CD4-positive, alpha-beta T cell (primary cell): ENCODE measurements at regions not wholly inside any gene's neighbourhood (a gene's known extent, or its start where the extent isn't known, plus 50 kb on each side); places are given as distances from the start of the nearest gene placed in this dataset.

Experiments used
- ATAC-seq: fragments of 200-7000 bp; cut with Tn5 transposase; one replicate; pipeline ENCODE4 v1.10.0; 2022; ENCODE audit warnings: mild to moderate bottlenecking; ENCODE audit not compliant: poor library complexity
- CTCF ChIA-PET: fragments of 350-600 bp; sonication (Branson Sonifier 250); formaldehyde crosslinking; loops from one replicate; lab custom pipeline; 2021; ENCODE audit warnings: antibody characterized with exemption, inconsistent platforms; lab: Charles Lee
- POLR2A ChIA-PET: fragments of 350-600 bp; sonication (Branson Sonifier 250); formaldehyde crosslinking; loops from one replicate; lab custom pipeline; 2021; ENCODE audit warnings: antibody characterized with exemption, inconsistent platforms; lab: Charles Lee
- DNase-seq, 14 experiments: peaks; one replicate each; pipeline ENCODE4 v3.0.0-alpha.2; 2013 to 2020; ENCODE audit warnings: mixed read lengths in 2 of 14
- H3K27ac ChIP-seq, 2 donors: one replicate each; pipeline versions ENCODE4 v1.5.1 to v1.7.0; 2013; ENCODE audit warnings: low read length in 2 of 2, low read depth in 1 of 2, mild to moderate bottlenecking in 1 of 2
- H3K27me3 ChIP-seq, 2 experiments: 1 replicate in 1 of 2; 2 replicates in 1 of 2; pipeline versions ENCODE4 v1.6.1 to v1.7.0; 2013; ENCODE audit warnings: low read length in 2 of 2, control low read depth in 1 of 2, mild to moderate bottlenecking in 1 of 2, moderate library complexity in 1 of 2; ENCODE audit not compliant: insufficient read depth in 2 of 2, control insufficient read depth in 1 of 2
- H3K36me3 ChIP-seq: one replicate; pipeline ENCODE4 v1.6.1; 2013; ENCODE audit warnings: low read length, control low read depth; ENCODE audit not compliant: insufficient read depth
- H3K4me1 ChIP-seq: one replicate; pipeline ENCODE4 v1.6.1; 2013; ENCODE audit warnings: low read length, control low read depth; ENCODE audit not compliant: insufficient read depth
- H3K4me3 ChIP-seq: one replicate; pipeline ENCODE4 v1.5.1; 2013; ENCODE audit warnings: mild to moderate bottlenecking, low read length, moderate library complexity
- H3K9me3 ChIP-seq, 2 experiments: 1 replicate in 1 of 2; 2 replicates in 1 of 2; pipeline versions ENCODE4 v1.6.1 to v1.7.0; 2013; ENCODE audit warnings: low read length in 2 of 2, mild to moderate bottlenecking in 2 of 2, control low read depth in 1 of 2, moderate library complexity in 1 of 2; ENCODE audit not compliant: control insufficient read depth in 1 of 2, insufficient read depth in 1 of 2
- H3K27ac Mint-ChIP-seq: one replicate; pipeline ENCODE4 v1.8.0; 2020; ENCODE audit warnings: mixed read lengths
- H3K27me3 Mint-ChIP-seq: one replicate; pipeline ENCODE4 v1.8.0; 2021; ENCODE audit warnings: mixed read lengths
- H3K36me3 Mint-ChIP-seq: one replicate; pipeline ENCODE4 v1.8.0; 2021; ENCODE audit warnings: low read depth, mixed read lengths
- H3K4me1 Mint-ChIP-seq: one replicate; pipeline ENCODE4 v1.8.0; 2021; ENCODE audit warnings: low read depth, mixed read lengths
- H3K4me3 Mint-ChIP-seq: one replicate; pipeline ENCODE4 v1.8.0; 2020; ENCODE audit warnings: mild to moderate bottlenecking, mixed read lengths
- H3K9me3 Mint-ChIP-seq: one replicate; pipeline ENCODE4 v1.8.0; 2020; ENCODE audit warnings: mixed read lengths
- CTCF ChIP-seq: fragments of 200-600 bp; IDR thresholded peaks from one replicate; pipeline ENCODE4 v1.8.0; 2022; ENCODE audit warnings: antibody characterized with exemption, mild to moderate bottlenecking
- intact Hi-C, 2 experiments: fragments of 100-400 bp; cut with DNase I in 1 of 2; cut with micrococcal nuclease in 1 of 2; formaldehyde crosslinking; loops; one replicate each; pipeline versions ENCODE4 v1.15.1 to v1.9.0; 2023 to 2025; cut with DNase I, micrococcal nuclease

GRCh38 chr10:94213980-94214379 lies 148.8 kb downstream of the NOC3L start:
- ChIA-PET POLR2A (no interaction called here), CTCF (no interaction called here)
- peaks cover 10% of the 10 kb centered on the region for H3K27me3 Mint-ChIP-seq
- no peaks in the 10 kb centered on the region for H3K9me3 Mint-ChIP-seq
- DNase-seq (no peak), ATAC-seq (no peak)
- no peak overlapping the region for H3K27ac ChIP-seq
- H3K4me3 ChIP-seq: no peak overlapping the region
- no peaks in the 10 kb centered on the region for H3K36me3 ChIP-seq
- TF ChIP-seq CTCF: no peak
- H3K36me3 Mint-ChIP-seq: no peaks in the 10 kb centered on the region
- H3K4me3 Mint-ChIP-seq: no peak overlapping the region
- H3K27ac Mint-ChIP-seq: no peak overlapping the region
- H3K4me1 Mint-ChIP-seq: no peaks in the 10 kb centered on the region
- H3K4me1 ChIP-seq: no peaks in the 10 kb centered on the region
- H3K9me3 ChIP-seq: no peaks in the 10 kb centered on the region
- intact Hi-C loops: no loop called here
- H3K27me3 ChIP-seq: no peaks in the 10 kb centered on the region

GRCh38 chr10:94214481-94214893 lies 148.3 kb downstream of the NOC3L start:
- POLR2A ChIA-PET: no interaction called here
- Mint-ChIP-seq H3K27ac (no peak overlapping the region), H3K9me3 (no peaks in the 10 kb centered on the region), H3K36me3 (no peaks in the 10 kb centered on the region), H3K4me3 (no peak overlapping the region), H3K27me3 (peaks cover 15% of the 10 kb centered on the region), H3K4me1 (no peaks in the 10 kb centered on the region)
- no peak for TF ChIP-seq CTCF
- CTCF ChIA-PET: no interaction called here
- no peak for DNase-seq
- H3K27me3 ChIP-seq: no peaks in the 10 kb centered on the region
- no peaks in the 10 kb centered on the region for H3K4me1 ChIP-seq
- no peak for ATAC-seq
- no peaks in the 10 kb centered on the region for H3K36me3 ChIP-seq
- no peaks in the 10 kb centered on the region for H3K9me3 ChIP-seq
- no peak overlapping the region for H3K4me3 ChIP-seq
- H3K27ac ChIP-seq: no peak overlapping the region
- intact Hi-C loops: no loop called here

GRCh38 chr10:94216201-94216600 lies 146.5 kb downstream of the NOC3L start:
- no peaks in the 10 kb centered on the region for H3K4me1 ChIP-seq
- H3K36me3 Mint-ChIP-seq: no peaks in the 10 kb centered on the region
- H3K4me1 Mint-ChIP-seq: no peaks in the 10 kb centered on the region
- H3K27me3 Mint-ChIP-seq: peaks cover 24% of the 10 kb centered on the region
- no peak for ATAC-seq
- no peak for TF ChIP-seq CTCF
- ChIA-PET CTCF (no interaction called here), POLR2A (interaction anchor here (0.6 kb wide), 1 partner anchor 1339 kb away, joined by 3 read pairs; no protein-coding TSS in a partner anchor)
- H3K9me3 ChIP-seq: no peaks in the 10 kb centered on the region
- H3K36me3 ChIP-seq: no peaks in the 10 kb centered on the region
- no peak overlapping the region for H3K4me3 Mint-ChIP-seq
- no peak overlapping the region for H3K27ac ChIP-seq
- H3K9me3 Mint-ChIP-seq: no peaks in the 10 kb centered on the region
- H3K27me3 ChIP-seq: no peaks in the 10 kb centered on the region
- intact Hi-C loops: no loop called here
- no peak overlapping the region for H3K27ac Mint-ChIP-seq
- H3K4me3 ChIP-seq: no peak overlapping the region
- DNase-seq: no peak
